SK-N-MC (cell line): ENCODE measurements at regions not wholly inside any gene's neighbourhood (a gene's known extent, or its start where the extent isn't known, plus 50 kb on each side); places are given as distances from the start of the nearest gene placed in this dataset.

Source experiments
- DNase-seq: peaks from one replicate; pipeline ENCODE4 v3.0.0-alpha.2; 2011; ENCODE audit warnings: low read depth, low spot score
- H3K27ac ChIP-seq: fragments of 200-600 bp; sonication (generic); 2 replicates; pipeline ENCODE4 v1.5.1; 2016; ENCODE audit warnings: mixed run types
- H3K36me3 ChIP-seq: fragments of 200-600 bp; sonication (generic); 2 replicates; pipeline ENCODE4 v1.6.1; 2017; ENCODE audit warnings: antibody characterized with exemption, low read length, mixed read lengths; ENCODE audit not compliant: insufficient read depth
- H3K4me3 ChIP-seq: fragments of 200-600 bp; sonication (generic); 2 replicates; pipeline ENCODE4 v1.5.1; 2016
- H3K9ac ChIP-seq: fragments of 200-600 bp; sonication (generic); 2 replicates; pipeline ENCODE4 v1.8.0; 2017; ENCODE audit warnings: mixed run types, mixed read lengths; ENCODE audit not compliant: insufficient read length
- H3K9me3 ChIP-seq: fragments of 200-600 bp; sonication (generic); 2 replicates; pipeline ENCODE4 v1.6.1; 2017; ENCODE audit warnings: low read depth, mild to moderate bottlenecking, antibody characterized with exemption, low read length, moderate library complexity, mixed read lengths
- EZH2 ChIP-seq: fragments of 200-600 bp; sonication (generic); IDR thresholded peaks from one replicate; pipeline ENCODE4 v1.6.1; 2017; ENCODE audit warnings: antibody characterized with exemption
- FOXP2 ChIP-seq: optimal IDR thresholded peaks from 2 replicates; pipeline ENCODE3; 2011; ENCODE audit warnings: mild to moderate bottlenecking, moderate library complexity; ENCODE audit not compliant: insufficient read depth; ENCODE audit errors: extremely low read length, control extremely low read depth
- POLR2AphosphoS5 ChIP-seq: IDR thresholded peaks from 2 replicates; pipeline ENCODE4 v1.6.1; 2012; ENCODE audit warnings: mild to moderate bottlenecking, low read depth, low read length, borderline replicate concordance

DNA sequence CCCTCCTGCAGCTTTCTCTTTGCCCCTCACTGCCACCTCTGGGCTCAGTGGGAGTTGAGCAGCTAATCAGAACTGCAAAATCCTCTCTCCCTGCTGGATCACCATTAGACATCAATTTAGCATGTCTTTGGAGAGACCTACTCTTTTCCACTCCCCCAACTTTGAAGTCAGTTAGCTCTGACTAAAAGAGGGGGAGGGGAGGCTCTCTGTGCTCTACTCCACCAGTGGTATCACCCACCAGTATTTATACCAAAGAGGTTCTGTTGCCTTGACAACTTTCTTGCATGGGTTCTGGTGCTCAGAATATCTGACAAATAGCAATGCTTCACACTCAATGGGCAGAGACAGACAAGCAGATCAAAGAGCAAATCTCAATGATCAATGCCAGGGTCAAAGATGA lies 146.2 kb upstream of the ROPN1 start:
- no peak for DNase-seq
- TF ChIP-seq FOXP2 (no peak), EZH2 (no peak), POLR2AphosphoS5 (no peak)
- Histone ChIP-seq H3K36me3 (no peaks in the 10 kb centered on the region), H3K4me3 (no peak overlapping the region), H3K9ac (no peak overlapping the region), H3K27ac (no peak overlapping the region), H3K9me3 (no peaks in the 10 kb centered on the region)

DNA sequence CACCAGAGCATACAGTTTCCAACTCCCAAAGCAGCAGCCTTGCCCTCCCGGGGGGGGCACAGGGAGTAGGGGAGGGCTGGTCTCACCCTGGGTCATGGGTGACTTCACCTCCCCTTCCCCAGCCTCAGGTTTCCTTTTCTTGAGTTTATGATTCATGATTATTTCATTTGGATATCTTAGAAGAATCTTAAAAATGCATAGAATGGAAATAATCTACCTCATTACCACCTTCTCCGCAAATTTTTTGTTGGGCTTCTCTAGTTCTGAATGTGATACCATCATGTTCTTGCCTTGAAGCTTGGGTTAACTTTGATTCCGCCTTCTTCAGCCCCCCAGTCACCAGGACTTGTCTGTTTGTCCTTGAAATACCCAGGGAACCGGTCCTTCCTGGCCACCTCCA lies 148.8 kb upstream of the ROPN1 start:
- DNase-seq, result no peak
- H3K36me3 ChIP-seq, result no peaks in the 10 kb centered on the region
- no peak overlapping the region for H3K9ac ChIP-seq
- H3K27ac ChIP-seq, result no peak overlapping the region
- no peaks in the 10 kb centered on the region for H3K9me3 ChIP-seq
- H3K4me3 ChIP-seq, result no peak overlapping the region
- no peak for TF ChIP-seq FOXP2
- TF ChIP-seq POLR2AphosphoS5, result no peak
- no peak for TF ChIP-seq EZH2

- Histone ChIP-seq H3K9me3 (no peaks in the 10 kb centered on the region), H3K4me3 (no peak overlapping the region), H3K9ac (no peak overlapping the region), H3K27ac (no peak overlapping the region), H3K36me3 (no peaks in the 10 kb centered on the region)
- DNase-seq, result no peak
- no peak for TF ChIP-seq POLR2AphosphoS5
- no peak for TF ChIP-seq EZH2
- TF ChIP-seq FOXP2, result no peak
Observed at GRCh38 chr3:124142389-124142970, 150.6 kb upstream of the ROPN1 start.

DNA sequence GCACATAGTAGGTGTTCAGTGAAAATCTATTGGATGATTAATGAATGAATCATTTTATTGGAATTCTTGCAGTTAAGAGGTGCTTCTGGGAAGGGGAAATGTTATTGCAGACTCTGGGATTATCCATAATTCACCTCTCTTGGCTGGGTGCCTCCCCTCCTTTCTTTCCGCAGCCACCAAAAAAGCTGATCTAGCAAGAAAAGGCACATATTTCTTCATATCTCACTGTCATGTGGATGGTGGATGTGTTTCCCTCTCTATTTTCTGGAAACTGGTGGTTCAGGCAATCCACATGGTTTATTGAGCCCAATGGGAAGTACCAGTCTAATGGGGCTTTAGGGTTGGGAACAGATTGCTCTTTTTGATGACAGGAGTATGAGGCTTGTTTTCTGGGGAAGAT lies 151.1 kb upstream of the ROPN1 start:
- TF ChIP-seq POLR2AphosphoS5 (no peak), FOXP2 (no peak), EZH2 (no peak)
- DNase-seq, result no peak
- no peaks in the 10 kb centered on the region for H3K36me3 ChIP-seq
- H3K9ac ChIP-seq, result no peak overlapping the region
- no peaks in the 10 kb centered on the region for H3K9me3 ChIP-seq
- no peak overlapping the region for H3K4me3 ChIP-seq
- no peak overlapping the region for H3K27ac ChIP-seq

- H3K9ac ChIP-seq, result no peak overlapping the region
- H3K9me3 ChIP-seq, result no peaks in the 10 kb centered on the region
- no peak overlapping the region for H3K27ac ChIP-seq
- no peaks in the 10 kb centered on the region for H3K36me3 ChIP-seq
- H3K4me3 ChIP-seq, result no peak overlapping the region
- TF ChIP-seq EZH2, result no peak
- no peak for TF ChIP-seq FOXP2
- TF ChIP-seq POLR2AphosphoS5, result no peak
- DNase-seq, result no peak
Observed at GRCh38 chr3:124144035-124144814, 152.3 kb upstream of the ROPN1 start.

DNA sequence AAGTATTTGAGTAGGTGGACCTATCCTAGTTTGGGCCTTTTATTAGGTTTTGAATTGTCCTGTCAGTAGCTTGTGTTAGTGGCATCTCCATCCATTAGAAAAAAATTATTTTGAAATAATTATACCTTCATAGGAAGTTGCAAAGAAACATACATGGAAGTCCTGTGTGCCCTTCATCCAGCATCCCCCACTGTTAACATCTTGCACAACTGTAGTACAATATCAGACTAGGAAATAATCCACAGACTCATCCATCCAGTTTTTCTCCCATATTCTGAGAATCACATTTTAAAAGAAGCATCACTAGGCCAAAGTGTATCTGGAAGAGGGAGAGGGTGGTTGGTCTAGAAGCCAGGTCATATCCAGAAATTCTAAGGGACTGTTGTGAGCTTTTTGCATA lies 155.5 kb upstream of the ROPN1 start:
- no peak for TF ChIP-seq EZH2
- TF ChIP-seq FOXP2, result no peak
- no peak for TF ChIP-seq POLR2AphosphoS5
- no peak for DNase-seq
- Histone ChIP-seq H3K36me3 (no peaks in the 10 kb centered on the region), H3K9ac (no peak overlapping the region), H3K9me3 (no peaks in the 10 kb centered on the region), H3K27ac (no peak overlapping the region), H3K4me3 (no peak overlapping the region)

- Histone ChIP-seq H3K4me3 (no peak overlapping the region), H3K9ac (no peak overlapping the region), H3K9me3 (no peaks in the 10 kb centered on the region), H3K36me3 (no peaks in the 10 kb centered on the region), H3K27ac (no peak overlapping the region)
- DNase-seq, result no peak
- no peak for TF ChIP-seq FOXP2
- no peak for TF ChIP-seq EZH2
- no peak for TF ChIP-seq POLR2AphosphoS5
Observed at GRCh38 chr3:124147946-124148345, 156.0 kb upstream of the ROPN1 start.

DNA sequence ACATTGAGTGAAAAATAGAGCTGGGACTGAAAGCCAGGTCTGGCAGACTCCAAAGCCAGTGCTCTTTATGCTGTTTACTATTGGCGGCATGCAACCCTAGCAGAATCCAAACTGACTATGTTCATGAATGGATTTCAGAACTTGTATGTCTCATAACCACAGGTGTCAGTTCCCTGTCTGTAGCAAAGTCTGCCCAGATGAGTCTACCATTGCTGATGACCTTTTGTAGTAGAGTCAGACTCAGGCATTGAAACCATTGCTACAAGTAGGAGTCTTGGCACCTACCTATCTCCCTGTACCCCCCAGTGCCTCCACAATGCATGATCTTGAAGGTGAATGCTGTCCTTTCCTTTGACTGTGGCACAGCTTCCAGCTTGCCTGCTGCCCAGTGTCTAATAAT lies 157.2 kb upstream of the ROPN1 start:
- H3K36me3 ChIP-seq, result no peaks in the 10 kb centered on the region
- no peaks in the 10 kb centered on the region for H3K9me3 ChIP-seq
- H3K4me3 ChIP-seq, result no peak overlapping the region
- no peak for DNase-seq
- TF ChIP-seq POLR2AphosphoS5 (no peak), EZH2 (no peak), FOXP2 (no peak)
- H3K27ac ChIP-seq, result no peak overlapping the region
- H3K9ac ChIP-seq, result no peak overlapping the region
